Fibroblast of upper back skin (primary cell): ENCODE measurements at regions not wholly inside any gene's neighbourhood (a gene's known extent, or its start where the extent isn't known, plus 50 kb on each side); places are given as distances from the start of the nearest gene placed in this dataset.
"Not testable (repeated sequence)": the region's sequence is repeated elsewhere in the genome, so short reads cannot be mapped to it uniquely, and the experiment has no call there.

Experiments used
- DNase-seq: peaks from one replicate; pipeline ENCODE4 v3.0.0-alpha.2; 2013

DNA sequence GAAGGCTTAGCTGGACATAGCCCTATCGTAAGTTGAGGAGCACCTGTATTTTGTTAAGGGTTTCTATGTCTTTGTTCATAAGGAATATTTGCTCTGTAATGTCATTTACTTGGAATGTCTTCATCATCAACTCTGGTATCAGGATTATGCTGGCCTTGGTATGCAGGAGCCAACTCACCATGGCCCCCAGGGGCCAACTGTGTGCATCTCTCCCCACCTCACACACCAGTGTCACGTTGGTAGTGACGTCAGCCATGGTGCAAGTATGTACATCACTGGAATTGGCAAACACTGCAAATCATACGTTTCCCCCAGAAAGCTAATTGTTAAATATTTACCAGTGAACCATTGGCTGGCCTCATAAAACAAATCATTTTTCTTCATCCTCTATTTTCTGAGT, 70.8 kb downstream of the YTHDF1 start:
- DNase-seq = no peak

DNA sequence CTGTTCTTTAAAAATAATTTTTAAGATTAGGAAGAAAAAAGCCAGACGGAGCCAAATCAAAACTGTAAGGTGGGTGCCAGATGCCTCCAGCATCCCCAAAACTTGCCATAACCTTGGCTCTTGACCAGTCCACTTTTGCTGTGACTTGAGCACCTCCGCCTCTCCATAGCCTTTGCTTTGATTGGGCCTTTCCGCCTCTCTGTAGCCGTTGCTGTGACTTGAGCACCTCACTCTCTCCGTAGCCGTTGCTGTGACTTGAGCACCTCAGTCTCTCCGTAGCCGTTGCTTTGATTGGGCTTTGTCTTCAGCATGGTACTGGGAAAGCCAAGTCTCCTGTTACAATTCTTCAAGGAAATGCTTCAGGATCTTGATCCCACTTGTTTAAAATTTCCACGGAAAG, 73.0 kb downstream of the YTHDF1 start:
- DNase-seq = no peak

DNA sequence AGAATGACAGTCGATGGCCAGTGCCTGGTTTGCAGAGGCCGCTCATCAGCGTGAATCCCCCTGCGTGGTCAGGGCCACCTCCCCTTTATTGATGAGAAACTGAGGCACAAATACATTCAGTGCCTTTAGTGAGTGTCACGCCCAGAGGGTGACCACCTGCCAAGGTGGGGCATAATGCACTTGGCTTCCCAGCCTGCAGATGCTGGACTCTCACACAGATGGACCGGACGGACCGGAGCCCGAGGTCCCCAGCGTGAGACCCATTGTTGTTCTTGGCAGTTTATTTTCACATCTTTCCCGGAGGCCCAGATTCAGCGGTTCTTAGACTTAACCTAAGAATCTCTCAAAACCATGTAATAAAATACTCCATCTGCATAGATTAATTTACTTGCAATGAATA, 74.4 kb downstream of the YTHDF1 start:
- DNase-seq = no peak

DNA sequence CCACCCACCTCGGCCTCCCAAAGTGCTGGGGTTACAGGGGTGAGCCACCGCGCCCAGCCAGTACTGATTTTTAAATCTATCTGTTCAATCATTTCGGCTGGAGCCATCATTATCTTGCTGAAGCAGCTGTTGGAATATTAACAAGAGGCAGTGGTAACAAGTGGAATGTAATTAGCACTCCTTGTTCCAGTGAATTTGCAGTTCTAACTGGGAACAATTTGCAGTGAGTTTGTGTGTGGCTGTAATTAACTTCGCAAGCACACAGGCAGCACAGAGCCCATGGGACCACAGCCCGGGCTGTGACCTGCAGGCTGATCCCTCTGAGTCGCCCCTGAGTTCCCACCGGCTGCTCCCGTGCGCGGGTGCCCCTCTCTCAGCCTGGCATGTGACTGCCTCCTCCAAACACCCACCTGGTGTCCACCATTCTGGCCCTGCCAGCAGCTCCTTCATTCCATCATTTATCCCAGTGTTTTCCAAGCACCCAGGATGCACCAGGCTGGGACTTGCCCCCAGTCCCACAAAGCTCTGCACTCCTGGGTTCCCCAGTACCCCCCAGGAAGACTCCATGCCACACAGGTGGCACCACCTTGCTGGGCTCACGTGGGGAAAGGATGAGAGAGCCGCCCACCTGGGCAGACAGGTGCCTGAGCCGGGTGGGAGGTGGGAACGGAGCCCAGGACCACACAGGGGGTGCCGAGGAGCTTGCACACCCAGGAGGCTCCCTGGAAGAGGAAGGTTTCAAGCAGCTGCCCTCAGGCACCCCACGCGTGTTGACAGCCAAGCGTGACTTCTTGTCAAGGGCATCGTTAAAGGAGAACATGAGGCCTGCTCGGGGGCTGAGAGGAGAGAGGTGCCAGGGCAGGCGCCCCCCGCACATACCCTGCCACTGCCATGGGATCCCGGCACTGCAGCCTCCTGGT, 75.2 kb downstream of the YTHDF1 start:
- no peak for DNase-seq

DNA sequence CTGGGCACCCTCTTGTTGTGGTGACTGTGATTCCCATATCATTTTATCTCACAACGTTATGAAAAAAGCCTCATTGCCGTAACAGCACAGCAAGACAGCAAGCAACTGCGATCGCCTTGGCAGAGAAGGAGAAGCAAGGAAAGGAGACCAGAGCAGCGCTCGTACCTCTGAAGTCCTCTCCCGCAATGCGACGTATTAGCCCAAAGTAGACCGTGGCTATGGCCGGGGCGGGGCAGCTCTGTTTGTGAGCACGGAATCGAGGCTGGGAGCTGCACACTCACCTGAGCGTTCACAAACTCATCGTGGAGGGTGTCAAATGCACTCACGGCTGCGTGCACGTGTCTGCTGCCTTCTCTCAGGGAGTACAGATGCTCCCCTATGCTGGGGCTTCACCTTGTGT, 76.1 kb downstream of the YTHDF1 start:
- DNase-seq = no peak

DNA sequence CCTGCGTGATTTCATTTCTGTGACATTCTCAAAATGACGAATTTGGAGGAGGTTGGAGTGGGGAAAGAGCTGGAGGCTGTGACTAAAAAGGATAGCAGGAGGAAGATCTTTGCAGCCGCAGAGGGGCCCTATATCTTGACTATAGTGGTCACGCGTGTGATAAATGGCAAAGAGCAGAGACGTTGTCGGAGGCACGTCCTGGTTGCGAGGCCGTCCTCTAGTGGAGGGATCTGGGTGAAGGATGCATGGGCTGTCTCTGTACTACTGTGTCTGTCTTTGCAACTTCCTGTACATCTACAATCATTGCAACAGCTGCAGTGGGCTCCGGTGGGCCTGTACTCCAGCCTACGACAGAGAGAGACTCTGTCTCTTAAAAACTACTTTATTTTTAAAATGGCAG, 76.6 kb downstream of the YTHDF1 start:
- DNase-seq = no peak

DNA sequence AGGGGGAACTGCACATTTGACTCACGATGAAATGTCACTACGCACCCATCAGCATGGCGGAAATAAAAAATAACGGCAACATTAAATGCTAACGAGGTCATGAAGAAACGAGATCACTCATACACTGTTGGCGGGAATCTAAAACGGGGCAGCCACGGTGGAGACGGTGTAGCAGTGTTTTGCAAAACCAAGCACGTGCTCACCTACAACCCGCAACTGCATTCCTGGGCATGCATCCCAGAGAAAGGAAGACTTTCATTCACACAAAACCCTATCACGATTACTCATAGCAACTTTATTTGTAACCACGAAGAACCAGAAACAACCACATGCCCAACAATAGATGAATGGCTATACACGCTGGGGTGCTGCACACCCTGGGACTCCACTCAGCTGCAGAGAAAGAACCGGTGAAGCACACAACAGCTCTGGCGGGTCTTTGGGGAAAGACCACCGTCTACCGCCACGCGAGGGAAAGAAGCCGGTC, 77.0 kb downstream of the YTHDF1 start:
- DNase-seq = peak; percentile 3

DNA sequence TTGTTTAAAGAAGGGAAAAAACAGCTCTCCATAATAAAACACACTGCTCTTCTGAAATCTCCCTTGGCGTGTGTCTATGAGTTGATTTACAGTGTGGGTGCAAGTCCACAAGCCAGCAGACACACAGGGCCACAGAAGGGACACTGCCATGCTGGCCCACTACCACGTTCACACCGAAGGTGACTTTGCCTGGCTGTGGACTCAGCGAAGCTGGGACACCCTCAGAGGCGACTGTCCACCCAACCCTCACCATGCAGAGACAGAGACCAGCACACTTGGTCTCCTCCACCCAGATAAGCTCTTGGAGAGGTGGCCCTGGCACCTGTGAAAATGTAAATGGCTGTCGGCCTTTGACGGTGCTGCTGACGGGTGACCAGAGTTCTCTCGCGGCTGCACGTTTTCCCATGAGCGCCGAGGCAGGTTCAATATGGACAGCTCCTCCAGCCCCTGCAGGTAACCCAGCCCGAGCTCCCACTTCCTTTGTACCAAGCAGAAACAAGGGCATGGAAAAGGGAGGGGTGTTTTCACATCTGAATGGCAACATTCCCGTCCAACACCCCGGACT, 78.0 kb downstream of the YTHDF1 start:
- DNase-seq = no peak

DNA sequence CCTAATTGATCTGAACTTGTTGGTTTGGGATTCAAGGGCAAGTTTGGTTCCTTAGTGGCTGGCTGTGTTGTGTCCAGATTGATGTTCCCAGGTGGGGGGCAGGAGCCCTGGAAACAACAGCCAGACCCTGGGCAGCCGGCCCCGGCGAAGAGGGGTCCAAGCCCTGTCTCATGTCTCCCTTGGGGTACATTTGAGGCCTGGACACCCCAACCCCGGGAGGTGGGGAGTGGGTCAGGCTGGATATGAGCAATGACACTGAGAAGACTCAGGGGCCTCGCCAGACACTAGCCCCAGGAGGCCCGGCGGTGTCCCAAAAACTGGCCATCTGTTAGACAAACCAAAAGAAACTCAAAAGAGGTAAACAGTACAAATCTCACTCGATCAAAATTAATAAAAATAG, 79.6 kb downstream of the YTHDF1 start:
- no peak for DNase-seq

DNA sequence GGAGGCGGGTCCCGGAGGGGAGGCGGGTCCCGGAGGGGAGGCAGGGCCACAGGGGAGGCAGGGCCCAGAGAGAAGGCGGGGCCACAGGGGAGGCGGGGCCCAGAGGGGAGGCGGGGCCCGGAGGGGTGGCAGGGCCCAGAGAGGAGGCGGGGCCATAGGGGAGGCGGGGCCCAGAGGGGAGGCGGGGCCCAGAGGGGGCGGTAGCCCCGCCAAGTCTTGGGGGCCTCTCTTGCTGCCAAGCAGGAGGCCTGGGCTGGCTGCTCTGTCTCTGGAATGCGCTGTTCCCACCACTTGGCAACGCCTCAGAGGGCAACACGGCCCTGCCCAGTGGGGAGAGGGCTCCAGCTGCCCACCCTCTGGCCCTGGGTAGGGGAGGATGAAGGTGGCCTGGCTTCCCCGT, 80.5 kb downstream of the YTHDF1 start:
- DNase-seq = no peak

DNA sequence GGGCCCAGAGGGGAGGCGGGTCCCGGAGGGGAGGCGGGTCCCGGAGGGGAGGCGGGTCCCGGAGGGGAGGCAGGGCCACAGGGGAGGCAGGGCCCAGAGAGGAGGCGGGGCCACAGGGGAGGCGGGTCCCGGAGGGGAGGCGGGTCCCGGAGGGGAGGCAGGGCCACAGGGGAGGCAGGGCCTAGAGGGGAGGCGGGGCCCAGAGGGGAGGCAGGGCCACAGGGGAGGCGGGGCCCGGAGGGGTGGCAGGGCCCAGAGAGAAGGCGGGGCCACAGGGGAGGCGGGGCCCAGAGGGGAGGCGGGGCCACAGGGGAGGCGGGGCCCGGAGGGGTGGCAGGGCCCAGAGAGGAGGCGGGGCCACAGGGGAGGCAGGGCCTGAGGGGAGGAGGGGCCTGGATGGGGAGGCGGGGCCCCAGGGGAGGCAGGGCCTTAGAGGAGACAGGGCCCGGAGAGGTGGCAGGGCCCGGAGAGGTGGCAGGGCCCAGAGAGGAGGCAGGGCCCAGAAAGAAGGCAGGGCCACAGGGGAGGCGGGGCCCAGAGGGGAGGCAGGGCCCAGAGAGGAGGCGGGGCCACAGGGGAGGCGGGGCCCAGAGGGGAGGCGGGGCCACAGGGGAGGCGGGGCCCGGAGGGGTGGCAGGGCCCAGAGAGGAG, 81.1 kb downstream of the YTHDF1 start:
- DNase-seq = not testable (repeated sequence)

DNA sequence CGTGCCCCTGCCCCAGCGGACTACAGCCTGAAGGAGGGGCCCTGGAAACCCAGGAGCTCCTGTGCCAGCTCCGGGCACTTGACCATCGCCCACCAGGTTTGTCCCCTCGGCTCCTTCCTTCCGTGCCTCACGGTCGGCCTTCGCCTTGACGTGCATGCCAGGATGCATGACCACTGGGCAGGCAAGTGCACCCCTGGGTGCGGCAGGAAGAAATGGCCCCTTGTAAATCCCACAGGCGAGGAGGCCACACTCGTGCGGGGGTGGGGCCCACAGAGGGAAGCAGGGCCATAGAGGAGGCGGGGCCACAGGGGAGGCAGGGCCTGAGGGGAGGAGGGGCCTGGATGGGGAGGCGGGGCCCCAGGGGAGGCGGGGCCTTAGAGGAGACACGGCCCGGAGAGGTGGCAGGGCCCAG, 81.7 kb downstream of the YTHDF1 start:
- DNase-seq = no peak

DNA sequence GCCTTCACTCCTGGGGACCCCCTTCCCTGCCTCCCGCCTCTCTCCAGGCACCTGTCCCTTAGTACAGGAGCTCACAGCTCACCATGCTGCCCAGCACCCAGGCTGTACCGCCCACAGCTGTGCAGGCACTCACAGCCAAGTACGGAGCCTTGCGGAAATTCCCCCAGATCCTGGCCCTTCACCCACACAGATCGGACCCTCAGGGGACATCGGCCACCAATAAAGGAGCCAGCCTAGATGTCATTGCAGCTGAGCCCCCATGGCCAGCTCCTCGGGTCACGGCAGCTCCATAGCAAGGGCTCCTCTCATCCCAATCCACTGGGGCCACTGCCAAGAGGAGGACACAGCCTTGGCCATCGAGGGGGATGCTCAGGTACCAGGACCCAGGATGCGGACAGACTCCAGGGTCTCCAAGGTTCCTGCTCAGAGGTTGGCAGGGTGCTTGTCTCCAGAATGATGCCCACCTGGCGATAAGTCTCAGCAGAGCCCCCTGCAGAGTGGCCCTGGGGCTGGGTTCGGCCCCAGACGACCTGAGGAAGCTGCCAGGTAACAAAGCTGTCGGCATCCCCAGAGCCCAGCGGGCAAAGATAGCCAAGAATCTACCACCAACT, 82.3 kb downstream of the YTHDF1 start:
- no peak for DNase-seq

DNA sequence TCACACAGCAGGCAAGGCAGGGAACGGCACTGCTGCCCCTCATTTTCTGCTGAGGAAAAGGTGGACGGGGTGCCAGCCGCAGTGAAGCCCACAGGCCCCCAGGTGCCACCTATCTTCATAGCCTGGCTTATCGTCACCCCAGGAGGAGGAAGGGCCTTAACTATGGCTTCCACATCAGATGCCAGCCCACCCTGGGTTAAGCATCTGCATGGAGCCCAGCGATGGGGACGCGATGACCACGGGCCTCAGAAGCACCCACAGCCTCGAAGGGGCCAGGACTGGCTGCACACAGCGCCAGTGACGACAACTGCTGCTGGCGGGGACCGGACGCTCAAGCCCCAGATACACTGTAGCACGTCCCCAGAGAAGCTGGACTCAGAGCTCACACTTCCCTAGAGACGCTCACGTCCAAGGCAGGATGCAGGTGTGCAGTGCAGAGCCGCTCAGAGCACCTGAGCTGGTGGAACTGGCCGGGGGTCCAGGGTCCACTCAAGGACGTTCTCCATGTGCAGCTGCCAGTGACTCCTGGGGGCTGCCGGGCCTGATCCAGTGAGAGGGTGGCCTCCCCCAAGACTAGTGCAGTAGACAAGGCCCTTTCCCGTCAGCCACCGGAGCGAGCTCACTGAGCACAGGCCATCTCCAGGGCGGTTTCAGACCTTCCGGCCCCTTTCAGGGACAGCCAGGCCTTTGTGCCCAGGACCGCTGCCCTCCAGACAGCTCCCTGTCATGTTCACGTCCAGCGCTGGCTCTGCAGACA, 83.0 kb downstream of the YTHDF1 start:
- no peak for DNase-seq

DNA sequence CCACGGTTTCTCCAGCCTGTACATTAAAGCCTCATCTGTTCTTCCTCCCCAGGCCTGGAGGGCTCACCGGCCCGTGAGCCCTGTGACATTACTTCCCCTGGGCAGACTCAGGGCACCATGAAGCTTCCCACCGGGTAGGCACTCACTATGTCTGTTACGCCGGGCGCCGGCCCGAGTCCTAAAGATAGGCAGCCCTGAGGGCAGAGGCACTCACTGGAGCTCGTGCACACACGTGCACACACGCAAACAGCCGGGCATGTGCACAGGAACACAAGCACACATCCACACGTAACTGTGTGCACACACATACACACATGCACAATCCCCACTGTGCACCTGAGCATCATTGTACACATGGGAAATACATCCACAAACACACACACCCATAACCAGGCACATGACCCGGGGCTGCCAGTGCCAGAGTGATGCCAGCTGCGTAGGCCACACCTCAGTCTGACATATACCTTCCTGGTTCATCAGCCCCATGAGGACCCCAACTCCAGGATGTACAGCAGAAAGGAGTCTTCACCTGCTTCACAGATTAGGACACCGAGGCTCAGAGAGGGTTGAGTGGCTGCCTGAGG, 83.7 kb downstream of the YTHDF1 start:
- no peak for DNase-seq

DNA sequence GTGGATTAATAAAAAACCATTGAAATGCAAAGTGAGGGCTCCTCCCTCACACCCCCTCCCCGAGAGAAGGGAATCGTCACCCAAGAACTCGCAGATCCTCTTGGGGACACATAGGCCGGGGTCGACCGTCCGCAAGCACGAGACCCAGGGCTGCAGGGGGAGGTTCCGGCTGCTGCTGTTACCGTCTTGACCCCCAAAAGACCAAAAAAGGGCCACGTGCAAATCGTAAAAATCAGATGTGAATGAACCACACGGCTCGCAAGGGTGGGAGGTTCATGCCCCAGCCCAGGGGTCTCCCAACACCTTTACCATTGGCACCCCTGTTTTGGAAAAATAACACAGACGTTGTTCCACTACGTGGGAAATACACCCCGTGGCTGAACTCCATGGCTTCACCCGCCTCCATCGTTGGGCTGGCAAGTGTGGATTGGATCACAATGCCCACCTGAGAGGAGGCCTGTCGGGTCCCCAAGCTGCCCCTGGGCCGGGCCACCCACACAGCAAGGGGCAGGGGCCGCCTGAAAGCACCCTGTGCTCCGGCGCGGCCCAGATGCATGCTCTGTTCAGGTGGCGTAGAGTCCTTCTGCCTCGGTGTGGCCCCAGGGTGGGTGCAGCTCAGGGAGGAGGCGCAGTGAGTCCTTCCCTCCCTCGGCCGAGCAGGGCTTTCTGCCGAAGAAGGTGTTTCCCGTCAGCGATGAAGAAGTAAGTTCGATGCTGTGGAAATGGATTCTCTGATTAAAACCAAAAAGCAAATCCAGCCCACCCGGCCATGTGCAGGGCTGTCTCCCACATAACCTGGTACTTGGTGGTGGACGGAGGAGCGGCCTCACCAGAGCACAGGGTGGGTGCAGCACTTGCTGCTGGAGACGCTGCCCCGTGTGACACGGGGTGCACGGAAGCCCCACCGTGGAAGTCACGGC, 85.0 kb downstream of the YTHDF1 start:
- DNase-seq = no peak

DNA sequence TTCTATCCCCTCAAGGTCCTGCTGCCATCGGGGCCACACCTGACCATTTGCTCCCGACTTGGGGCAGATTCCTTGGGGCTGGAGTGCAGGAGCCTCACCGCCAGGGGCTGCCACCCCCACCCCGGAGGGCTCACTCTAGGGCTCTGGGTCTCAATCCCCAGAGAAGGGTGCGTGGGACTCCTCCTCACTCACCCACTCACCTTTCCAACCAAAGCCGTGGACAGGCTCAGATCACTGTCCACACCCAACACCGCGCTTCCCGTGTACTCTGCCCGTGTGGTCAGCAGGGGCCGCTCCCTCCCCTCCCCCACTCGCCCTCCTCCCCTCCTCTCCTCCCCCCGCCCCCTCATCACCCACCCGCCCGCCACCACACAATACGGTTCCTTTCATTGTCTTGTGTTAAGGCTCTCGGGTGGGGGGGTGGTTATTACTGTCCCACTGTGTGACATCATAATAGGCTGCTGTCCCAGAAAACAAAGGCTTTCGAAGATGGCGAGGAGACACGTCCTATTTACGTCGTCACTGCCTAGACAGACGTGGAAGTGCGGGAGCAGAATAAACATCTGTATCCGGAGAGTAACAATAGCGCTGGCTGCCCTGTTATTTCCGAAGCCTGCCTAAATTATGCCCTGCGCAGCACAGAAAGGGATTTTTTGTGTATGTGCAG, 85.8 kb downstream of the YTHDF1 start:
- DNase-seq = no peak

DNA sequence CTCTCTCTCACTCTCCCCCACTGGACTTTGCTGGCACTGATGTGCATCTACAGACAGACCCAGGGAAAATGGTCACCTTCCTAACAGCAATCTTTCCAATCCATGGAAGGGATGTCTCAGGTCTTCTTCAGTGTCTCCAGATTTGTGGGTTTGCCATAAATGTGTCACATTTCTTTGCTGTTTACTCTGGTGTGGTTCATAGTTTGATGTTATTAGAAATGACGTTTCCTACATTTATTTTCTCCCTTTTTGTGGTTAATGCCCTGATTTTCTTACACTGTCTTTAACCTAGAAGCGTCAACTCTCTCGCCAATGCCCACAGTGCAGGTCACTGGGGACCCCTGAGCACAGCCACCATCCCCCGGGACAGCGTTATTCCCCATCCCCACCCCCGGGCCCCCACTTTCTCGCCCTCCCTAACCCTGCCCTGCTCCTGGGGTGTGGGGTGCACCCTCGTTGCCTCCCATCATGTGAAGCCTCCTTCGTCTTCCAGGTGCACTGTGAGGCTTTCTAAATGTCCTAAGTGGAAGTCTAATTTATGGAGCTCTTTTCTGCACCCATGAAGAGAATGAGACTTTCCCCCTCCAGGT, 86.5 kb downstream of the YTHDF1 start:
- no peak for DNase-seq

DNA sequence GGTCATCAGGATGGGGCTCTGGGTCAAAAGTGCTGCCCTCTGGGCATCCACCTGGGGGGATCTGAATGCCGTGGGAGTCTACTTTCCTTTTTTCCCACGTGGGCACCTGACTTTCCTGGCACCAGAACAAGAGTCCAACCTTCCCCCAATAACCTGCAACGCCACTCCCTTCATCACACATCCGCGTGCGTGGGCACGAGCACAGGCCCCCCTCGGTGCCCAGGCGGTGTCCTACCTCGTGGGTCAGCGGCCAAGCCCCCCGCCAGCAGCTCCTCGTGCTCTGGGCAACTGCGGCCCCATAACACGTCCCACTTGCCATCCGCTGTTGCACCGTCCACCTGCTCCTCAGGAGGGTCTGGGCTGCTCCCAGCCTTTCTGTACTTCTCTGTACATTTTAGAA, 87.0 kb downstream of the YTHDF1 start:
- no peak for DNase-seq

DNA sequence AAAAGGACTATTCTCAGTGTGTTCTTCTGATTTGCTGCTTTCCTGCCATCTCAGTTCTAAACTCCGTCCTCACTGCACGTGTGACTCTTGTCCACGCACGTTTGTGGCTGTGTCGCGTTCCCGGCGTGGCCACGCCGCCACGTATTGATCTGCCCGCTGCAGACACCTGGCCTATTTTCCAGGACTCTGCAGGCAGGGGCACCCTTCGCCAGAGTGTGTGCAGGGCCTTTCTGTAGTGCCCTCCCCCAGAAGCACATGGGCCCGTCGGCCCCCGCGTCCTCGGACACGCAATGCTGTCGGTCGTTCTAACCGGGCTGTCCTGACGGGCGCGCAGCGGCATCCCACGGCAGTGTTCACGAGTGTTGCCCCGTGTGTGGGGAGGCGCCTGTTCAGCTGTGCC, 87.6 kb downstream of the YTHDF1 start:
- DNase-seq = no peak
